Renal cortical epithelial cell (primary cell): ENCODE measurements at regions not wholly inside any gene's neighbourhood (a gene's known extent, or its start where the extent isn't known, plus 50 kb on each side); places are given as distances from the start of the nearest gene placed in this dataset.
A peak's percentile ranks its signal among the peaks of the same experiment; 100 is the strongest.

ENCODE experiments used
- DNase-seq: peaks from one replicate; pipeline ENCODE4 v3.0.0-alpha.2; 2011; ENCODE audit warnings: low read depth

GRCh38 chr4:115781528-115782146 is 668.2 kb upstream of the NDST4 start:
- DNase-seq = no peak

- no peak for DNase-seq
Measured at GRCh38 chr4:115780835-115781234, 667.4 kb upstream of the NDST4 start.

DNA sequence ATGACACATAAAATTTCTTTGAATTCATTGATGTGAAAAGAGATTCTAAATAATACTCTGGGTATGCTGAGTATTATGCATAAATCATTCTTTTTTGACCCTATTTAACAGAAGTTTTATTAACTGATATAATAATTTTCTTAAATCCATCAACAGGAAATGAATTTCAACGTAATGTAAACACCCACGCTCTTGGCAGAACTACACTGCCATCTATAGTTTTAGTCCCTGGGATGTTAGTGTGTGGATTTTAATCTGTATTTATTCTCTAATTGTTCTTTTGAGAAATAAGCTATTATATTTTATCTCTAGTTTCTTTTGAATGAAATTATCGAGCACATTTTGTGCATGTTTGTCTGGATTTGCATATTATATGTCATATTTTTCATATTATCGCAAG is 666.8 kb upstream of the NDST4 start:
- DNase-seq = no peak

- peak; percentile 0 for DNase-seq
Measured at GRCh38 chr4:115770046-115770543, 656.7 kb upstream of the NDST4 start.

DNA sequence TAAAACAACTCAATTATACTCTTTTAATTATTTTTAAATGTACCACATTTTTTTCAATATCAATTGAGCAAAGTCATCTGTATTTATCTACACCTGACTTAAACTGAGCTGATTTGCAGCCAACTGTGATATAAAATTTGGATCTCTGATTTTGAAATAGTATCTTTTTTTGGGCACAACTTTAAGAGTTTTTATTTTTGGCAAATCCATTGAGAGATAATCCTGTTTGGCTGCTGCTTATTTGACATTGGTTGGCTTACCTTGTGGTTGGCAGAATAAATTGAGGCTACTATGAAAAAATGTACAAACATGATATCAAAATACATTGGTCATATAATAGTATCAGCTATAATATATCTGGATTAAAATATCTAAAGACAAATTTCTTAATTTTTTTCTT is 656.0 kb upstream of the NDST4 start:
- no peak for DNase-seq

DNA sequence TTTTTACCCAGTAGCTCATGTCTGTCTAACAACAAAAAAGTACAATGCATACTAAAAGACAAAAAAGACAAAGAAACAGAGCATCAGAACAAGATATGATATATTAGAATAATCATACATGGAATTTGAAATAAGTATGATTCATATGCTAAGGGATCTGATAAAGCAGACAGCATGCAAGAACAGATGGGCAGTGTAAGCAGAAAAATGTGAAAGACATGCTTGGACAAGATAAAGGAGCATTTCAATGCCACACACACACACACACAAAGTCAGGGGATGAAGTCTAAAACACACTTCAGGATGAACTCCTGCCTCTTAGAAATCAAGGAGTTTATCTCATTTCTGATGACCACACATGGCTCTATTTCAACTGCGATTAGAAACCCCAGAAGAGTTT is 649.6 kb upstream of the NDST4 start:
- no peak for DNase-seq

DNA sequence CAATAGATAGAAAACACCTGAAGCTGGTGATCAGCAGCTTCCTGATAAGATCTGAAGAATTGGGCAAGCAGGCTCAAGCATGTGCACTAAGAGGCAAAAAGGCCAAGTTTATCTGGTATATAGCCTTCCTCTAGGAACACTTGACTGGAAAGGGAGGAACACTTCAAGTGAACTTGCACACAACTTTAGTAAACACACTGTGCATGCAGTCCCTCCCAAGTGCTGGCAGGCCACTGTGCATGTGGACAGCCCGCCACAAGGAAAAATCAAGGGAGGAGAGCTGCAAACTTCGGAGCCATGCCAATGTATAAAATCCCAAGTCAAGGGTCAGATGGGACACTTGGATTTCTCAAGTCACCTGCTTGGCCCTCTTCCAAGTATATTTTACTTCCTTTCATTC is 645.8 kb upstream of the NDST4 start:
- DNase-seq = no peak

- no peak for DNase-seq
Measured at GRCh38 chr4:115749404-115749803, 636.0 kb upstream of the NDST4 start.

DNA sequence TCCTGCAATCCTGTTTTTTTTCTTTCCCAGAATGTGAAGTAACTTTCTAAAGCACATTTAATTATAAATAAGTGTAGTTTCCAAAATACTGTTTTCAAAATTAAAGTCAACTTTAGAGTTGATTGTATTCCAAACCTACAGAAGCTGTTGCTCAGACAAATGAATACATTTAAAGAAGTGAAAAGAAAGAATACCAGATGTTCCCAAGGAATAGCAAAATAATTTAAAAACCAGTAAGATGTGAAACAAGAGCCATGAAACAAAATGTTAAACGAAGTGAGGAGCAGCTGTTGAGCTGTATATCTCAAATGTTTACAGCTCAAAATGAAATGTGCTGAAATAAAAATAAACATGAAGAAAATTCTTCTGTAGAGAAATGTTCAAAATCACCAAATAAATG is 627.4 kb upstream of the NDST4 start:
- no peak for DNase-seq

GRCh38 chr4:115729739-115730266 is 616.4 kb upstream of the NDST4 start:
- no peak for DNase-seq

- no peak for DNase-seq
Measured at GRCh38 chr4:115723621-115724020, 610.2 kb upstream of the NDST4 start.

DNA sequence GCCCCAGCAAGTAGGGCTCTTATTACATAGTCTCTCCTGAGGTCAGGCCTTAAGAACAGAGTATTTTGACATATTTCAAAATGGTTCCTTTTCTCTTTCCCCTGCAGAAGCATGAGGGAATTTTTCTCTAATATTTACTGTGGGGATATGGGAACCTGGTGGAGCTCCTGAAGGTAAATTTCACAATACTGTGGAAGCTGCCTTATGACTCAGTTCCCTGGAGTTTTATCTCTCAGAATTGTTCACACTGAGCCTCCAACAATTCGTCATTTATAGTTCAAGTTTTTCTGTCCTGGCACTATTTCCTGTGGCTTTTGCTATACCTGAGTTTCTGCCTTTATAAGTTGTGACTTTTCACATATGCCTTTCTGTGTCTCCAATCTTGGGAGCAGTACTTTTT is 607.2 kb upstream of the NDST4 start:
- DNase-seq = no peak

DNA sequence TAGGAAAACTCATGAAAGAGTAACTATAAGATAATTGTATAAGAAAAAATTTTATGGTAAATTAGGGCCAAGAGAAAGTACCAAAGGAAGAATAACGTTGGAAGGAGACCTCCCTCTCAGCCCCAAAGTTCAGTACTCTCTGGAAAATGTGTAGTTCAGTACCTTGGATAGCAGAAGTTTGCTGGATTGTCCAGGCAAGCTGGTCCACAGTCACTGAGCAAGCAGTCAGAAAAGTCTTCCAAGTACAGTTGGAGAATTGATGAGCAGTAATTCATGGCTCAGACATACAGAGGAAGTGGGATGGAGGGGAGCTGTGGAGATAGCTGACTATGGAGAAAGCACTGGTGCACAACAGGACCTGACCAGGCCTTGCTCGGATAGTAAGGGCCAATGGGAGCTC is 598.2 kb upstream of the NDST4 start:
- DNase-seq = no peak

- DNase-seq = no peak
Measured at GRCh38 chr4:115688961-115689360, 575.5 kb upstream of the NDST4 start.

- no peak for DNase-seq
Measured at GRCh38 chr4:115687052-115687755, 573.8 kb upstream of the NDST4 start.

DNA sequence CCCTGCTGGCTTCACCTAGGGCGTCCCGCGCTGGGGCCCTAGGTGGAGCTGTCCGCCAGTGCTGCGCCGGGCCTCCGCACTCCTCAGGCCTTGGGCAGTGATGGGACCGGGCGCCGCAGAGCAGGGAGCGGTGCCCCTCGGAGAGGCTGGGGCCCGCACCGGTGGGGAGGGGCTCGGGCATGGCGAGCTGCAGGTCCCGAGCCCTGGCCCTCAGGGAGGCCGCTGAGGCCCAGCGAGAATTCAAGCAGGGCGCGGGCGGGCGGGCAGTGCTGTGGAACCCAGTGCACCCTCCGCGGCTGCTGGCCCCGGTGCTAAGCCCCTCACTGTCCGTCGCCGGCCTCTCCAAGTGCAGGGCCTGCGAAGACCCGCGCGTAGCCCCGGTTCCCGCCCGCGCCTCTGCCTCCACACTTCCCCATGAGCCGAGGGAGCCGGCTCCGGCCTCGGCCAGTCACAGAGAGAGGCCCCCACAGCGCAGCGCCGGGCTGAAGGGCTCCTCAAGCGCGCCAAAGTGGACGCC is 565.1 kb upstream of the NDST4 start:
- no peak for DNase-seq

DNA sequence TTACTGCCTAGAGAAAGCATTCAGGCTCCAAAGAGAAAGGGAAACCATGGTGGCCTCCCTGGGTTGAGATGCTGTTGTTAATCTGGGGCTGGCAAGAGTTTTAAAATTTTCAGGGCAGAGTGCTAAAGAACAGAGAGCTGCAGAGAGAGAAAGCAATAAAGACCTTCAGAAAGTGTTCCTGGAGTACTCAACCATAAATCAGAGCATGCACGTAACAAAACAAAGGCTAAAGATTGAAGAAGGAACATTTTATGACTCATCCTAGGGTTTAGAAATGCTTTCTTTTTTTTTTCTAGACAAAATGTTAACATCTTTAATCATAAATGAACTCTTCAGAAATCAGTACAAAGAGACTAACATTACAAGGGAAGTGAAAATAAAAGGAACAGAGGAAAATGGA is 562.3 kb upstream of the NDST4 start:
- peak; percentile 37 for DNase-seq

GRCh38 chr4:115674485-115674884 is 561.1 kb upstream of the NDST4 start:
- no peak for DNase-seq

GRCh38 chr4:115671581-115671980 is 558.2 kb upstream of the NDST4 start:
- DNase-seq = no peak

- no peak for DNase-seq
Measured at GRCh38 chr4:115670930-115671329, 557.5 kb upstream of the NDST4 start.

DNA sequence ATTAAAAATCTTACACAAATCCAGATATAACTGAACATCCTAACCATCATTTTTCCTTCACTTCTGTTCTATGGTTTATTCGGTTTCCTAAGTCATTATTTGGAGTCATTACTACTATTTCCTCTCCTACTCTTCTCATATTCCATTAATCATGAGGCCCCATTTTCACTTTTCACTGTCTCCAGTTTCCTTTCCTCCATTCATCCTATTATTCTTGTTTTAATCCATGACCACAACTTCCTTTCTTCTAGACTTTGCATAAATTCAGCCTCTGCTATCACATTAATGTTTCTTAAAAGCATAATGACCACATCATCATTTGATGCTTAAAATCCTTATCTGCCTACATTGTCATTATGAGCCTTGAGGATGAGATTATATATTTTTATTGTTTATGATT is 555.0 kb upstream of the NDST4 start:
- DNase-seq = no peak

- no peak for DNase-seq
Measured at GRCh38 chr4:115664285-115664684, 550.9 kb upstream of the NDST4 start.

DNA sequence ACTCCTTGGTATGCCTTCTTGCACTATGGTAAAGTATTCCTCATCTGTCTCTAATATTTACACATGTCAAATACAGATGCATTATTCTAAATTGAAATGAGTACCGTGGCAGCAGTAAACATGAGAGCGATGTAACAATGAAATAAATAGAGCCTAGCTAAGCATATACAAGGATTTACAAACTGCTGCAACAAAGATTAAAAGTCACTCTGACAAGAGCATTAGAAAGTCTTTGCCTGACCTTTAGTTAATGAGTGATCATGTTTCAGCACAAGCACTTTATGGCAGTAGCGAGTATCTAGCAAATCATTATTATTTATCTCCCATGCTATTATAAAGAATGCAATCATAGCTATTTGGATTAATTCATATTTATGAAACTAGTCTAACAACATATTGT is 547.0 kb upstream of the NDST4 start:
- DNase-seq = peak; percentile 3
